ENCODE measurements at regions not wholly inside any gene's neighbourhood (a gene's known extent, or its start where the extent isn't known, plus 50 kb on each side); places are given as distances from the start of the nearest gene placed in this dataset.
A peak's percentile ranks its signal among the peaks of the same experiment; 100 is the strongest.
"Not testable (repeated sequence)": the region's sequence is repeated elsewhere in the genome, so short reads cannot be mapped to it uniquely, and the experiment has no call there.

GRCh38 chr5:39668980-39669379 is 244.2 kb upstream of the DAB2 start:
- no peak overlapping the region for H3K4me3 ChIP-seq (ENCODE audit: low read depth, low read length)
- DNase-seq (ENCODE audit: low read depth): no peak

GRCh38 chr5:39665328-39665727 is 240.5 kb upstream of the DAB2 start:
- H3K4me3 ChIP-seq (ENCODE audit: low read depth, low read length): no peak overlapping the region
- DNase-seq (ENCODE audit: low read depth): no peak

GRCh38 chr5:39662945-39663344 is 238.2 kb upstream of the DAB2 start:
- no peak for DNase-seq (ENCODE audit: low read depth)
- no peak overlapping the region for H3K4me3 ChIP-seq (ENCODE audit: low read depth, low read length)

- no peak overlapping the region for H3K4me3 ChIP-seq (ENCODE audit: low read depth, low read length)
- DNase-seq (ENCODE audit: low read depth): peak; percentile 41
These were observed 236.4 kb upstream of the DAB2 start for GRCh38 chr5:39661026-39661779.

GRCh38 chr5:39660020-39660419 is 235.2 kb upstream of the DAB2 start:
- no peak for DNase-seq (ENCODE audit: low read depth)
- no peak overlapping the region for H3K4me3 ChIP-seq (ENCODE audit: low read depth, low read length)

GRCh38 chr5:39658866-39659265 is 234.1 kb upstream of the DAB2 start:
- H3K4me3 ChIP-seq (ENCODE audit: low read depth, low read length): no peak overlapping the region
- no peak for DNase-seq (ENCODE audit: low read depth)

- H3K4me3 ChIP-seq (ENCODE audit: low read depth, low read length): no peak overlapping the region
- no peak for DNase-seq (ENCODE audit: low read depth)
These were observed 233.2 kb upstream of the DAB2 start for GRCh38 chr5:39657943-39658342.

- DNase-seq (ENCODE audit: low read depth): no peak
- H3K4me3 ChIP-seq (ENCODE audit: low read depth, low read length): no peak overlapping the region
These were observed 231.8 kb upstream of the DAB2 start for GRCh38 chr5:39656600-39656999.

GRCh38 chr5:39654715-39655114 is 229.9 kb upstream of the DAB2 start:
- DNase-seq (ENCODE audit: low read depth): no peak
- H3K4me3 ChIP-seq (ENCODE audit: low read depth, low read length): no peak overlapping the region

- DNase-seq (ENCODE audit: low read depth); H3K4me3 ChIP-seq (ENCODE audit: low read depth, low read length): not testable (repeated sequence)
These were observed 227.7 kb upstream of the DAB2 start for GRCh38 chr5:39652481-39652880.

GRCh38 chr5:39652036-39652435 is 227.3 kb upstream of the DAB2 start:
- no peak for DNase-seq (ENCODE audit: low read depth)

GRCh38 chr5:39650008-39650762 is 225.4 kb upstream of the DAB2 start:
- no peak for DNase-seq (ENCODE audit: low read depth)
- H3K4me3 ChIP-seq (ENCODE audit: low read depth, low read length): no peak overlapping the region

More at GRCh38 chr5:39652036-39652435, 227.3 kb upstream of the DAB2 start:
- no peak overlapping the region for H3K4me3 ChIP-seq (ENCODE audit: low read depth, low read length)

- DNase-seq (ENCODE audit: low read depth): no peak
- no peak overlapping the region for H3K4me3 ChIP-seq (ENCODE audit: low read depth, low read length)
These were observed 224.1 kb upstream of the DAB2 start for GRCh38 chr5:39648848-39649227.

- DNase-seq (ENCODE audit: low read depth): no peak
- no peak overlapping the region for H3K4me3 ChIP-seq (ENCODE audit: low read depth, low read length)
These were observed 223.5 kb upstream of the DAB2 start for GRCh38 chr5:39648085-39648847.

GRCh38 chr5:39640552-39640951 is 215.8 kb upstream of the DAB2 start:
- DNase-seq (ENCODE audit: low read depth): no peak

GRCh38 chr5:39639618-39640089 is 214.9 kb upstream of the DAB2 start:
- no peak overlapping the region for H3K4me3 ChIP-seq (ENCODE audit: low read depth, low read length)
- DNase-seq (ENCODE audit: low read depth): no peak

More at GRCh38 chr5:39640552-39640951, 215.8 kb upstream of the DAB2 start:
- no peak overlapping the region for H3K4me3 ChIP-seq (ENCODE audit: low read depth, low read length)

GRCh38 chr5:39638813-39639212 is 214.0 kb upstream of the DAB2 start:
- no peak overlapping the region for H3K4me3 ChIP-seq (ENCODE audit: low read depth, low read length)
- no peak for DNase-seq (ENCODE audit: low read depth)

- no peak for DNase-seq (ENCODE audit: low read depth)
- H3K4me3 ChIP-seq (ENCODE audit: low read depth, low read length): no peak overlapping the region
These were observed 208.3 kb upstream of the DAB2 start for GRCh38 chr5:39633057-39633456.

- H3K4me3 ChIP-seq (ENCODE audit: low read depth, low read length): no peak overlapping the region
- DNase-seq (ENCODE audit: low read depth): no peak
These were observed 207.2 kb upstream of the DAB2 start for GRCh38 chr5:39631958-39632357.

- DNase-seq (ENCODE audit: low read depth): no peak
- no peak overlapping the region for H3K4me3 ChIP-seq (ENCODE audit: low read depth, low read length)
These were observed 205.2 kb upstream of the DAB2 start for GRCh38 chr5:39629946-39630345.

Data from skeletal muscle cell (primary cell).